GM12873 (cell line): ENCODE measurements at regions not wholly inside any gene's neighbourhood (a gene's known extent, or its start where the extent isn't known, plus 50 kb on each side); places are given as distances from the start of the nearest gene placed in this dataset.

ENCODE experiments used
- TF ChIP-seq, protein P1 (sequence below): IDR thresholded peaks from 2 replicates; pipeline ENCODE4 v1.5.1; 2012; ENCODE audit warnings: low read depth, mild to moderate bottlenecking, moderate library complexity, low read length, control low read depth; ENCODE audit not compliant: insufficient read depth; ENCODE audit errors: missing control alignments

DNA sequence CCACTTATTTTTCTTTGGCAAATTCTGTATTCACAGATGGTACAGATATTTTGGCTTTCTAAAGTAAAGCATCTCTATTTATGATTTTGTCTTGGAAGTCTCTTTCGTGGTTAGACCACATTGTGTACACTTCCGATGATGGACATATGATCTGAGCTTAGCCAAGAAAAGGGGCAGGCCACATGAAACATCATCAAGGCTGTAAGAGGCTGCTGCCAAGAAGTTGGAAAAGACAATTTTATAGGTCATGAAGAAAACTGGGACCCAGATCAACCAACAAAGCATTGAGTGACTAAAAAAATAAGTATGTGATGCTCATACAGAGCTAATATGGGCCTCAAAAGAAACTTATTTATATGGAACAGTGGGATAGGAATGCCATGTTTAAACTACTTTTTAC, 266.4 kb downstream of the HAO1 start:
- TF ChIP-seq, protein P1, sequence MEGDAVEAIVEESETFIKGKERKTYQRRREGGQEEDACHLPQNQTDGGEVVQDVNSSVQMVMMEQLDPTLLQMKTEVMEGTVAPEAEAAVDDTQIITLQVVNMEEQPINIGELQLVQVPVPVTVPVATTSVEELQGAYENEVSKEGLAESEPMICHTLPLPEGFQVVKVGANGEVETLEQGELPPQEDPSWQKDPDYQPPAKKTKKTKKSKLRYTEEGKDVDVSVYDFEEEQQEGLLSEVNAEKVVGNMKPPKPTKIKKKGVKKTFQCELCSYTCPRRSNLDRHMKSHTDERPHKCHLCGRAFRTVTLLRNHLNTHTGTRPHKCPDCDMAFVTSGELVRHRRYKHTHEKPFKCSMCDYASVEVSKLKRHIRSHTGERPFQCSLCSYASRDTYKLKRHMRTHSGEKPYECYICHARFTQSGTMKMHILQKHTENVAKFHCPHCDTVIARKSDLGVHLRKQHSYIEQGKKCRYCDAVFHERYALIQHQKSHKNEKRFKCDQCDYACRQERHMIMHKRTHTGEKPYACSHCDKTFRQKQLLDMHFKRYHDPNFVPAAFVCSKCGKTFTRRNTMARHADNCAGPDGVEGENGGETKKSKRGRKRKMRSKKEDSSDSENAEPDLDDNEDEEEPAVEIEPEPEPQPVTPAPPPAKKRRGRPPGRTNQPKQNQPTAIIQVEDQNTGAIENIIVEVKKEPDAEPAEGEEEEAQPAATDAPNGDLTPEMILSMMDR = no peak

GRCh38 chr20:7682916-7683315, 257.3 kb downstream of the HAO1 start:
- TF ChIP-seq, protein P1 = no peak

GRCh38 chr20:7687065-7687464, 253.2 kb downstream of the HAO1 start:
- TF ChIP-seq, protein P1 = no peak

DNA sequence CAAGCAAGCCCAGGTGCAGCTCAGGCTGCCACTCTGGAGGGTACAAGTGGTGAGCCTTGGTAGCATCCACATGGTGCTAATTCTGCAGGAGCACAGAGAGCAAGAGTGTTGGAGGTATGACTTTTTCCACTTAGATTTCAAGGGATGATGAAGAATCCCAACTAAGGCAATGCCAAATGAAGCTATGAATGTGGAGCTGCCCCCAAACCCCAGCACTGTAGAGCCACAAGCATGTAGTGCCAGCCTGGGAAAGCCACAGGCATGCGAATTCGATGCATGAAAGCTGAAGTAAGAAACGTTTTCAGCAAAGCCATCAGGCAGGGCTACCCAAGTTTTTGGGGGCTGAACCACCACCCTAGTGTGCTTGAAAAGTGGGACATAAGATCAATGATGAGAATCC, 251.1 kb downstream of the HAO1 start:
- TF ChIP-seq, protein P1 = no peak

- TF ChIP-seq, protein P1 = no peak
Observed at GRCh38 chr20:7691647-7692269, 248.5 kb downstream of the HAO1 start.

DNA sequence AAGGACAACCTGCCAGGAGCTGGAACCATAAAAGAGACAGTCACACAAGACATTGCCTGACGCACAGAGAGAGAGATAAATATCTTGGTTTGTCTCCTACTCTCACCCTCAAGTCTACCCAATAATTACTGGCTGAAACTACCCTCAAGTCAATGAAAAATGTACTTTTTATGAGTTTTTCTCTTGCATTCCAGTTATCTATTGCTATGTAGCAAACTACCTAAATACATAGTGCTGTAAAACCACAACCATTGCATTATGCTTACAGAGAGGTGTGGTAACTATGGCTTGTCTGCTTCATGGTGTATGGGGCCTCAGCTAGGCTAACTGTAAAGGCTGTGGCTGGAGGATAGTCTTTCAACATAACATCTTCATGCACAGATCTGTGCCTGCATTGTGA, 247.8 kb downstream of the HAO1 start:
- TF ChIP-seq, protein P1 = no peak

GRCh38 chr20:7693761-7694160, 246.5 kb downstream of the HAO1 start:
- TF ChIP-seq, protein P1 = no peak
